Natural killer cell (primary cell): ENCODE measurements at regions not wholly inside any gene's neighbourhood (a gene's known extent, or its start where the extent isn't known, plus 50 kb on each side); places are given as distances from the start of the nearest gene placed in this dataset.

Experiments used
- ATAC-seq, 3 donors: fragments of 150-1000 bp in 2 of 3; fragments of 200-7000 bp in 1 of 3; cut with Tn5 transposase; 1 replicate in 1 of 3; 2 replicates in 2 of 3; pipeline ENCODE4 v1.10.0; 2021; ENCODE audit warnings: mild to moderate bottlenecking in 2 of 3, moderate library complexity in 2 of 3
- DNase-seq, 2 donors: peaks; one replicate each; pipeline versions ENCODE4 v3.0.0 to v3.0.0-alpha.2; 2013 to 2021; ENCODE audit warnings: mixed read lengths in 1 of 2
- H3K27ac ChIP-seq: one replicate; pipeline ENCODE4 v1.5.1; 2013; ENCODE audit warnings: mild to moderate bottlenecking, low read length
- H3K27me3 ChIP-seq: one replicate; pipeline ENCODE4 v1.6.1; 2013; ENCODE audit warnings: low read length; ENCODE audit not compliant: control insufficient read depth, insufficient read depth
- H3K36me3 ChIP-seq: one replicate; pipeline ENCODE4 v1.6.1; 2013; ENCODE audit warnings: low read length; ENCODE audit not compliant: control insufficient read depth, insufficient read depth
- H3K4me1 ChIP-seq: one replicate; pipeline ENCODE4 v1.6.1; 2013; ENCODE audit warnings: low read length; ENCODE audit not compliant: control insufficient read depth, insufficient read depth
- H3K4me3 ChIP-seq: one replicate; pipeline ENCODE4 v1.5.1; 2013; ENCODE audit warnings: low read length
- H3K9me3 ChIP-seq: one replicate; pipeline ENCODE4 v1.6.1; 2013; ENCODE audit warnings: low read length; ENCODE audit not compliant: control insufficient read depth, insufficient read depth
- H3K27ac Mint-ChIP-seq, 2 donors: one replicate each; pipeline ENCODE4 v1.8.0; 2022; ENCODE audit warnings: mild to moderate bottlenecking in 2 of 2, mixed read lengths in 2 of 2, moderate library complexity in 1 of 2
- H3K27me3 Mint-ChIP-seq, 2 donors: one replicate each; pipeline ENCODE4 v1.8.0; 2022; ENCODE audit warnings: low read depth in 2 of 2, mixed read lengths in 2 of 2
- H3K36me3 Mint-ChIP-seq: one replicate; pipeline ENCODE4 v1.8.0; 2022; ENCODE audit warnings: mixed read lengths
- H3K4me1 Mint-ChIP-seq, 2 donors: one replicate each; pipeline ENCODE4 v1.8.0; 2022; ENCODE audit warnings: mixed read lengths in 2 of 2
- H3K4me3 Mint-ChIP-seq: one replicate; pipeline ENCODE4 v1.8.0; 2022; ENCODE audit warnings: mild to moderate bottlenecking, moderate library complexity, mixed read lengths
- H3K9me3 Mint-ChIP-seq, 2 donors: one replicate each; pipeline ENCODE4 v1.8.0; 2022; ENCODE audit warnings: mixed read lengths in 2 of 2
- CTCF ChIP-seq: fragments of 200-600 bp; IDR thresholded peaks from one replicate; pipeline ENCODE4 v1.8.0; 2022; ENCODE audit warnings: antibody characterized with exemption
- WGBS: methylation state at CpG from one replicate; pipeline ENCODE4 v1.1.7; 2013; ENCODE audit warnings: missing lambda C conversion rate; ENCODE audit not compliant: insufficient coverage; 5-methylcytosine and 5-hydroxymethylcytosine counted together
- intact Hi-C: fragments of 100-400 bp; cut with micrococcal nuclease; formaldehyde crosslinking; loops from one replicate; pipeline ENCODE4 v1.14.2; 2022

- no peaks in the 10 kb centered on the region for H3K4me1 ChIP-seq
- no peak overlapping the region for H3K27ac Mint-ChIP-seq
- H3K9me3 ChIP-seq, result no peaks in the 10 kb centered on the region
- no peaks in the 10 kb centered on the region for H3K36me3 ChIP-seq
- no peaks in the 10 kb centered on the region for H3K4me1 Mint-ChIP-seq
- no peaks in the 10 kb centered on the region for H3K27me3 Mint-ChIP-seq
- H3K36me3 Mint-ChIP-seq, result no peaks in the 10 kb centered on the region
- no peak overlapping the region for H3K4me3 Mint-ChIP-seq
- DNase-seq (no peak), ATAC-seq (no peak)
- H3K27me3 ChIP-seq, result no peaks in the 10 kb centered on the region
- no peaks in the 10 kb centered on the region for H3K9me3 Mint-ChIP-seq
- no peak overlapping the region for H3K4me3 ChIP-seq
- intact Hi-C loops, result no loop called here
- WGBS, result 96% methylated on average over 20 of the region's 20 CpGs
- TF ChIP-seq CTCF, result no peak
- no peak overlapping the region for H3K27ac ChIP-seq
These were observed 186.9 kb upstream of the SALL3 start for GRCh38 chr18:78792736-78793135.

- Mint-ChIP-seq H3K27ac (no peak overlapping the region), H3K4me3 (no peak overlapping the region), H3K27me3 (no peaks in the 10 kb centered on the region), H3K36me3 (no peaks in the 10 kb centered on the region), H3K9me3 (no peaks in the 10 kb centered on the region), H3K4me1 (no peaks in the 10 kb centered on the region)
- WGBS, result 82% methylated on average over 19 of the region's 19 CpGs
- Histone ChIP-seq H3K9me3 (no peaks in the 10 kb centered on the region), H3K27ac (no peak overlapping the region), H3K4me3 (no peak overlapping the region), H3K27me3 (no peaks in the 10 kb centered on the region), H3K36me3 (no peaks in the 10 kb centered on the region), H3K4me1 (no peaks in the 10 kb centered on the region)
- TF ChIP-seq CTCF, result no peak
- ATAC-seq (no peak), DNase-seq (no peak)
- intact Hi-C loops, result no loop called here
These were observed 186.1 kb upstream of the SALL3 start for GRCh38 chr18:78793313-78794070.

GRCh38 chr18:78794071-78794430, 185.6 kb upstream of the SALL3 start:
- intact Hi-C loops, result no loop called here
- Histone ChIP-seq H3K36me3 (no peaks in the 10 kb centered on the region), H3K9me3 (no peaks in the 10 kb centered on the region), H3K27me3 (no peaks in the 10 kb centered on the region), H3K27ac (no peak overlapping the region), H3K4me3 (no peak overlapping the region), H3K4me1 (no peaks in the 10 kb centered on the region)
- Mint-ChIP-seq H3K36me3 (no peaks in the 10 kb centered on the region), H3K27me3 (no peaks in the 10 kb centered on the region), H3K27ac (no peak overlapping the region), H3K9me3 (no peaks in the 10 kb centered on the region), H3K4me3 (no peak overlapping the region), H3K4me1 (no peaks in the 10 kb centered on the region)
- DNase-seq (no peak), ATAC-seq (no peak)
- 71% methylated on average over 7 of the region's 7 CpGs for WGBS
- TF ChIP-seq CTCF, result no peak
